ENCODE measurements at regions not wholly inside any gene's neighbourhood (a gene's known extent, or its start where the extent isn't known, plus 50 kb on each side); places are given as distances from the start of the nearest gene placed in this dataset.

DNA sequence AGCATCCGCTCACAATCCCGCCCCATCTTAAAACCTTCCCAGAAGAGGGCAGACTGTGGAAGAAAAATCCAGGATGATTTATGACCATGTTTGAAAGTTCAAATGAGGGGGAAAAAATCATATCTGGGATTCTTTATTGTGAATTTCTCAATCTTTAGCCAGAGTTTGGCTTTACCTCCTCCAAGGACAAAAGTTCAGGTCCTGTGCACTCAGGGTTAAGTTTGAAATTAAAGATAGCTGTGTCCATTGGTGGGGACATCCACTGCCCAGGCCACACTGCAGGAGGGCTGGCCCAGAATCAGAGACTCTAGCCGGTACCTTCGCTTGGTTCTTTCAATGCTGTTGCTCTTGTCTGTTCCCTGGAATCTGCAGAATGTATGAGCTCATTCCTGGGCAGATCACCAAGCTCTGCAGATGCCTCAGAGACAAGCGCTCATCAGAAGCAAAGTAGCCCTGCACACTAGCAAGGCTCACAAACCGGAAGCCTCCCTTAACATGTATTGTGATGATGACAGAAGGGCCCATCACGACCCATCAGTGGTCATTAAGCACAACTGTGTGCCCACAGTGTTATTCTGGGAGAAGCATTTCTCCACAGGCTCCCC, 375.3 kb upstream of the KLHL29 start:
- TF ChIP-seq, protein P1, sequence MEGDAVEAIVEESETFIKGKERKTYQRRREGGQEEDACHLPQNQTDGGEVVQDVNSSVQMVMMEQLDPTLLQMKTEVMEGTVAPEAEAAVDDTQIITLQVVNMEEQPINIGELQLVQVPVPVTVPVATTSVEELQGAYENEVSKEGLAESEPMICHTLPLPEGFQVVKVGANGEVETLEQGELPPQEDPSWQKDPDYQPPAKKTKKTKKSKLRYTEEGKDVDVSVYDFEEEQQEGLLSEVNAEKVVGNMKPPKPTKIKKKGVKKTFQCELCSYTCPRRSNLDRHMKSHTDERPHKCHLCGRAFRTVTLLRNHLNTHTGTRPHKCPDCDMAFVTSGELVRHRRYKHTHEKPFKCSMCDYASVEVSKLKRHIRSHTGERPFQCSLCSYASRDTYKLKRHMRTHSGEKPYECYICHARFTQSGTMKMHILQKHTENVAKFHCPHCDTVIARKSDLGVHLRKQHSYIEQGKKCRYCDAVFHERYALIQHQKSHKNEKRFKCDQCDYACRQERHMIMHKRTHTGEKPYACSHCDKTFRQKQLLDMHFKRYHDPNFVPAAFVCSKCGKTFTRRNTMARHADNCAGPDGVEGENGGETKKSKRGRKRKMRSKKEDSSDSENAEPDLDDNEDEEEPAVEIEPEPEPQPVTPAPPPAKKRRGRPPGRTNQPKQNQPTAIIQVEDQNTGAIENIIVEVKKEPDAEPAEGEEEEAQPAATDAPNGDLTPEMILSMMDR (IDR thresholded peaks at IDR 0.05), result no peak
- TF ChIP-seq ZNF423 (CRISPR knock-in tag; IDR thresholded peaks at IDR 0.05), result no peak
- no peak for TF ChIP-seq KAT7 (CRISPR knock-in tag; IDR thresholded peaks at IDR 0.05; ENCODE audit: borderline replicate concordance)
- TF ChIP-seq ATF3 (CRISPR knock-in tag; conservative IDR thresholded peaks at IDR 0.05), result no peak
- no peak for TF ChIP-seq TP53 (CRISPR knock-in tag; IDR thresholded peaks at IDR 0.05)
- no peak for TF ChIP-seq ZNF512 (CRISPR knock-in tag; IDR thresholded peaks at IDR 0.05; ENCODE audit: borderline replicate concordance)
- no peak for TF ChIP-seq NR1H2 (CRISPR knock-in tag; IDR thresholded peaks at IDR 0.05)
- TF ChIP-seq CBFB (CRISPR knock-in tag; IDR thresholded peaks at IDR 0.05; ENCODE audit: low read depth), result no peak
- no peak for TF ChIP-seq ZBTB21 (CRISPR knock-in tag; IDR thresholded peaks at IDR 0.05; ENCODE audit: borderline replicate concordance)
- TF ChIP-seq E2F4 (CRISPR knock-in tag; IDR thresholded peaks at IDR 0.05; ENCODE audit: borderline replicate concordance, low read depth), result no peak
- TF ChIP-seq, protein P2, sequence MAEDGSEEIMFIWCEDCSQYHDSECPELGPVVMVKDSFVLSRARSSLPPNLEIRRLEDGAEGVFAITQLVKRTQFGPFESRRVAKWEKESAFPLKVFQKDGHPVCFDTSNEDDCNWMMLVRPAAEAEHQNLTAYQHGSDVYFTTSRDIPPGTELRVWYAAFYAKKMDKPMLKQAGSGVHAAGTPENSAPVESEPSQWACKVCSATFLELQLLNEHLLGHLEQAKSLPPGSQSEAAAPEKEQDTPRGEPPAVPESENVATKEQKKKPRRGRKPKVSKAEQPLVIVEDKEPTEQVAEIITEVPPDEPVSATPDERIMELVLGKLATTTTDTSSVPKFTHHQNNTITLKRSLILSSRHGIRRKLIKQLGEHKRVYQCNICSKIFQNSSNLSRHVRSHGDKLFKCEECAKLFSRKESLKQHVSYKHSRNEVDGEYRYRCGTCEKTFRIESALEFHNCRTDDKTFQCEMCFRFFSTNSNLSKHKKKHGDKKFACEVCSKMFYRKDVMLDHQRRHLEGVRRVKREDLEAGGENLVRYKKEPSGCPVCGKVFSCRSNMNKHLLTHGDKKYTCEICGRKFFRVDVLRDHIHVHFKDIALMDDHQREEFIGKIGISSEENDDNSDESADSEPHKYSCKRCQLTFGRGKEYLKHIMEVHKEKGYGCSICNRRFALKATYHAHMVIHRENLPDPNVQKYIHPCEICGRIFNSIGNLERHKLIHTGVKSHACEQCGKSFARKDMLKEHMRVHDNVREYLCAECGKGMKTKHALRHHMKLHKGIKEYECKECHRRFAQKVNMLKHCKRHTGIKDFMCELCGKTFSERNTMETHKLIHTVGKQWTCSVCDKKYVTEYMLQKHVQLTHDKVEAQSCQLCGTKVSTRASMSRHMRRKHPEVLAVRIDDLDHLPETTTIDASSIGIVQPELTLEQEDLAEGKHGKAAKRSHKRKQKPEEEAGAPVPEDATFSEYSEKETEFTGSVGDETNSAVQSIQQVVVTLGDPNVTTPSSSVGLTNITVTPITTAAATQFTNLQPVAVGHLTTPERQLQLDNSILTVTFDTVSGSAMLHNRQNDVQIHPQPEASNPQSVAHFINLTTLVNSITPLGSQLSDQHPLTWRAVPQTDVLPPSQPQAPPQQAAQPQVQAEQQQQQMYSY (CRISPR knock-in tag; IDR thresholded peaks at IDR 0.05), result no peak
- TF ChIP-seq EMX1 (CRISPR knock-in tag; IDR thresholded peaks at IDR 0.05), result no peak

Data from WTC11 (cell line).